GM21447 (cell line): ENCODE measurements at regions not wholly inside any gene's neighbourhood (a gene's known extent, or its start where the extent isn't known, plus 50 kb on each side); places are given as distances from the start of the nearest gene placed in this dataset.

Source experiments
- ATAC-seq: cut with Tn5 transposase; IDR thresholded peaks from one replicate; pipeline ENCODE4 v1.9.1; 2021; ENCODE audit not compliant: unreplicated experiment

DNA sequence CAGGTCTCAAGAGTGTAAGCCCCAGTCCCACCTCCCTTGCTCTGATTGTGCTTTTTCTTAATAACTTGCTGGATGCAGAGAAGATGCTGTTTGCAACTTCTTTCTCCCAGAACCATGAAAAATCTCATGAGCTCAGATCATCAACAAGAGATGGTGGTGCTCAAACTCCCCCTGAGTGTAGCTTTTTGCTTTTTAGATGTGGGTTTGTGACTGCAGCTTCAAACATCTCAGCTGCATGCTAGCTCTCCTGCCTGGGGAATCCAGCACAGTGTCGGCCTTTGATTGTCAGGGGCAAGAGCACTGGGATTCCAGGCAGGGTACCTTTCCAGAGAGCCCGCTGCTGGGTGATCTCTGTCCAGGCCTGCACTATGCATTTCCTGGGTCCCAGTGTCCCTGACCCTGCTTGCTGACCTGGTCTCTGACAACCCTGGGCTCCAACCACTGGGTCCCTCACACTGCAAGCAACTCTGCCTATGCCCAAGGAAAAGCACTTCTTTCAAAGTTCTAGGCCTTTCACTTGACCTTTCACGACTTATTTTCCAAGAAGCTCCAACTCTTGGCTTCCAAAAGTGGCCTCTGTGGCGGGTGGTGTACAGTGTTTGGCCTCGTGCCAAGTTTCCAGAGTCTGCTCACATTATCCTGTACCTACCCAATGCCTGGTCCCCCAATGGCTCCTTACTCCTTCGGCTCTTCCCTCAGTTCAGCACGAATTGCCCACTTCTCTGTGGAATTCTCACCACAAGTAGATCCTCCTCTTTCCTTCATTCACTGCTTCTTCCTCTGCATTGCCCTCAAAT is 69.7 kb upstream of the LY86 start:
- no peak for ATAC-seq

- no peak for ATAC-seq
Measured at GRCh38 chr6:6521961-6522482, 66.5 kb upstream of the LY86 start.

GRCh38 chr6:6522709-6523108 is 65.8 kb upstream of the LY86 start:
- no peak for ATAC-seq

DNA sequence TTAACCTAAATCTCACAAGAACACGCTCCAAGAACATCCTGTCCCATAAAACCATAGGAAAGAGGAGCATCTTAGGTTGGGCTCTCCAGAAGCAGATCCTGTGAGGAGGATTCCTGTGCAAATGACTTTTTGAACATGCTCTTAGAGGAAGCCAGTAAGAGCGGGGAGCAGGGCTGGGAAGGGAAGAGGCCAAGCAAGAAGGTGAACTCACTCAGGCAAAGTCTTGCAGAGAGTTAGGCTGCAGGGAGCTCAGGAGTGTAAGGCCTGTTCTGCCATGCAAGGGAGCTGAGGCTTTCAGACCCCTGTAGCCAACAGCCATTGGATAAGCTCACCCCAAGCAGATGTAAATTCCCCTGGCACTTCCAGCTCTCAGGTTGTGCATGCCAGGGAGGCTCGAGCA is 63.6 kb upstream of the LY86 start:
- no peak for ATAC-seq

DNA sequence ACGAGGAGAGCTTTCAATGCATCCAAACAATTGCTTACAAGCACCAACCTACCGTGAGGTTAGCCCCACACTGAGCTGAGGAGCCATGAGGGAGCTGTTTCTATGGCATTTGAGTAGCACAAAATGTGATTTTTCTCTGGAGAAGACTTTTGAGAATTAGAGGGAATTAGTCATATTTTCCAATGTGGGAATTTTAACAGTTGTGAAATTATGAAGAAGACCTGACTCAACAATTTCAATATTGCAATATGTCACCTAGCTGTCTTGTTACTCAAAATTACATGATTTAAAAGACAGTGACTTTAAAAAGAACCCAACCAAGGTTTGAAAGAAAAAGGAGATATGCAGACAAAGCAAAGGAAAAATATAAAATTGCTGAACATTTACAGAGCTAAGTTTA is 62.6 kb upstream of the LY86 start:
- ATAC-seq, result no peak

DNA sequence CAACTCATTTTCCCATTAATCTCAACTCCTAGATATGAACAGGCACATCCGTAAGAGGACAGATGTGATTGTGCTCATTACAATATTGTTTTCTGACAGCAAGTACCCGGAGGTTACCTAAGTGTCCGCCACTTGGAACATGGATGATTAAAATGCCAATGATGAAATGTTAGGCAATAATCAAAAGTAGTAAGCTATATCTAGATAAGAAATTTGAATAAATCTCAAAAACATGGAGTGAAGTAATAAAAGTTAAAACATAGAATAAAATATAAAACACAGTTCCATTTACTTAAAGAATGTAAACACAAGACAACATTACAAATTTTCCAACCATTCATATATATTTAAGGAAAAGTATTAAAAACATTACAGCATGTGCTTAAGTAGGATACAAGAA is 59.2 kb upstream of the LY86 start:
- no peak for ATAC-seq

GRCh38 chr6:6533176-6533575 is 55.3 kb upstream of the LY86 start:
- ATAC-seq, result no peak

DNA sequence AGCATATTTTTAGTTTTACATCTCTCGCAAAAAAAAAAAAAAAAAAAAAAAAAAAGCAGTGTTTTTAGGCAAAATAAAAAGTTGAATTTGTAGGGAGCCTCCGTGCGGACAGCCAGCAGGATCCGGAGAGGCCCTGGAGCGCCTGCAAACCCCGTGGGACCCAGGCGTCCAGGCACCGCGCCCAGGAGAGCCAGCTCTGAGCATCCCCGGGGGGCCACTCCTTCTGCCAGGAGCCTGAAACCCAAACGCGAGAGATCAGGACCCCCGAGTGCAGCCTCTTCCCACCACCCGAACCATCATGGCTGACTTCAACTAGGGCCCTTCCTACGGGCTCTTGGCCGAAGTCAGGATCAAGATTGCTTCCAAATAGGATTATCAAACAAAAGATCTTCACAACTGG is 54.1 kb upstream of the LY86 start:
- ATAC-seq, result no peak

DNA sequence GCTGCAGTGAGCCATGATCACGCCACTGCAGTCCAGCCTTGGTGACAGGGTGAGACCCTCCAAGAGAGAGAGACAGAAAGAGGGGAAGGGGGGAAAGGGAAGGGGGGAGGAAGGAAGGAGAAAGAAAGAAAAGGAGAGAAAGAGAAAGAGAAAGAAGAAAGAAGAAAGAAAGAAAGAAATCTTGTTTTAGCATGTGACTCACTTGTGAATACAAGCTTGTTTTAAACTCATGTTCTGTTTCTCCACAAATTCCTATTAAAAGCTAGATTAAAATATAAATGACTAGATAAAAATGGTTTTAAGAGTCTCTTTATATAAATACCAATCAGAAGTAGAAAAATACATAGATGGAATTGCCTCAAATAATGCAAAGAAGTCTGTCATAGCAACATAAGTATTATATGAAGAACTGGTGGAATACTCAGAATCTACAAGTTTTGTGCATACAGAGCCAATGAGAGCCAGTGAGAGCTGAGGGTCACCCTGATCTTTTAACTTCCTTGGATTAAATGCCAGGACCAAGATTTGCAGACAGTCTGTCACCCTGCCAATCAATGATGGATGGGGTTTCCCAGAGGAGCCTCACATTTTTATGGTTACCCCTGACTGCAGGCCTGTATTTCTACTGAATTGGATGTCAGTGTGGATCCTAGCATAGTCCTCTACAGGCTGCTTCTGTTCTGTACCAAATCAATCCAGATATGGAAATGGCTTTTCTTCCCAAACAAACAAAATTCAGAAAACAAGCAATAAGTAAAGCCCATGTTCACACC is 50.8 kb upstream of the LY86 start:
- no peak for ATAC-seq

GRCh38 chr6:6538261-6538660 is 50.3 kb upstream of the LY86 start:
- ATAC-seq, result no peak
